GM18867 (cell line): ENCODE measurements at regions not wholly inside any gene's neighbourhood (a gene's known extent, or its start where the extent isn't known, plus 50 kb on each side); places are given as distances from the start of the nearest gene placed in this dataset.

ENCODE experiments used
- ATAC-seq: cut with Tn5 transposase; IDR thresholded peaks from one replicate; pipeline ENCODE4 v1.9.1; 2021; ENCODE audit warnings: mild to moderate bottlenecking, moderate library complexity; ENCODE audit not compliant: unreplicated experiment

- ATAC-seq = no peak
These were observed 209.6 kb downstream of the BUD13 start for GRCh38 chr11:116563028-116563711.

GRCh38 chr11:116560589-116560988 lies 212.2 kb downstream of the BUD13 start:
- no peak for ATAC-seq

GRCh38 chr11:116558504-116559211 lies 214.1 kb downstream of the BUD13 start:
- no peak for ATAC-seq

GRCh38 chr11:116557282-116557681 lies 215.5 kb downstream of the BUD13 start:
- no peak for ATAC-seq

- no peak for ATAC-seq
These were observed 216.3 kb downstream of the BUD13 start for GRCh38 chr11:116556483-116556882.

- no peak for ATAC-seq
These were observed 219.3 kb downstream of the BUD13 start for GRCh38 chr11:116553482-116553881.

GRCh38 chr11:116551576-116551975 lies 221.2 kb downstream of the BUD13 start:
- ATAC-seq = no peak

GRCh38 chr11:116548256-116548655 lies 224.5 kb downstream of the BUD13 start:
- ATAC-seq = no peak

GRCh38 chr11:116547571-116547970 lies 225.2 kb downstream of the BUD13 start:
- no peak for ATAC-seq

- no peak for ATAC-seq
These were observed 226.9 kb downstream of the BUD13 start for GRCh38 chr11:116545912-116546311.

GRCh38 chr11:116544721-116545120 lies 228.1 kb downstream of the BUD13 start:
- ATAC-seq = no peak

- no peak for ATAC-seq
These were observed 228.8 kb downstream of the BUD13 start for GRCh38 chr11:116543911-116544475.

GRCh38 chr11:116543099-116543498 lies 229.7 kb downstream of the BUD13 start:
- ATAC-seq = no peak

GRCh38 chr11:116542406-116542805 lies 230.4 kb downstream of the BUD13 start:
- no peak for ATAC-seq

- ATAC-seq = peak; percentile 78
These were observed 231.3 kb downstream of the BUD13 start for GRCh38 chr11:116541460-116541859.

- ATAC-seq = no peak
These were observed 232.0 kb downstream of the BUD13 start for GRCh38 chr11:116540645-116541304.

- ATAC-seq = no peak
These were observed 232.9 kb downstream of the BUD13 start for GRCh38 chr11:116539836-116540418.

GRCh38 chr11:116539211-116539610 lies 233.6 kb downstream of the BUD13 start:
- ATAC-seq = no peak

- no peak for ATAC-seq
These were observed 234.1 kb downstream of the BUD13 start for GRCh38 chr11:116538677-116539076.

GRCh38 chr11:116537709-116538108 lies 235.1 kb downstream of the BUD13 start:
- ATAC-seq = no peak

GRCh38 chr11:116537121-116537520 lies 235.7 kb downstream of the BUD13 start:
- ATAC-seq = no peak
